ENCODE measurements at regions not wholly inside any gene's neighbourhood (a gene's known extent, or its start where the extent isn't known, plus 50 kb on each side); places are given as distances from the start of the nearest gene placed in this dataset.
"Not testable (repeated sequence)": the region's sequence is repeated elsewhere in the genome, so short reads cannot be mapped to it uniquely, and the experiment has no call there.

DNA sequence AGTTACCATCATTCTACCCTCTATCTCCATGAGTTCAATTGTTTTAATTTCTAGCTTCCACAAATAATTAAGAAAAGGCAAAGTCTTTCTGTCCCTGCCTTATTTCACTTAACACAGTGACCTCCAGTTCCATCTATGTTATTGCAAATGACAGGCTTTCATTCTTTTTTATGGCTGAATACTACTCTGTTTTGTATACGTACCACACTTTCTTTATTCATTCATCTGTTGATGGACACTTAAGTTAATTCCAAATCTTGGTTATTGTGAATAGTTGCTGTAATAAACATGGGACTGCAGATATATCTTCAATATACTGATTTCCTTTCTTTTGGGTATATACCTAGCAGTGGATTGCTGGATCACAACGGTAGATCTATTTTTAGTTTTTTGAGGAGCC lies 314.1 kb downstream of the SV2B start:
- DNase-seq (ENCODE audit: low read depth): no peak

DNA sequence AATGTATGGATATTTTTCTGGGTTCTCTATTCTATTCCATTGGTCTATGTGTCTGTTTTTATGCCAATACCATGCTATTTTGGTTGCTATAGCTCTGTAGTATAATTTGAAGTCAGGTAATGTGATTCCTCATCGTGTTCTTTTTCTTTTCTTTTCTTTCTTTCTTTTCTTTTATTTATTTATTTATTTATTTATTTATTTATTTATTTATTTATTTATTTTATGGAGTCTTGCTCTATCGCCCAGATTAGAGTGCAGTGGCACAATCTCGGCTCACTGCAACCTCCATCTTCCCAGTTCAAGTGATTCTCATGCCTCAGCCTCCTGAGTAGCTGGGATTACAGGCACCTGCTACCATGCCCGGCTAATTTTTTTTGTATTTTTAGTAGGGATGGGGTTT lies 315.2 kb downstream of the SV2B start:
- not testable (repeated sequence) for DNase-seq (ENCODE audit: low read depth)

DNA sequence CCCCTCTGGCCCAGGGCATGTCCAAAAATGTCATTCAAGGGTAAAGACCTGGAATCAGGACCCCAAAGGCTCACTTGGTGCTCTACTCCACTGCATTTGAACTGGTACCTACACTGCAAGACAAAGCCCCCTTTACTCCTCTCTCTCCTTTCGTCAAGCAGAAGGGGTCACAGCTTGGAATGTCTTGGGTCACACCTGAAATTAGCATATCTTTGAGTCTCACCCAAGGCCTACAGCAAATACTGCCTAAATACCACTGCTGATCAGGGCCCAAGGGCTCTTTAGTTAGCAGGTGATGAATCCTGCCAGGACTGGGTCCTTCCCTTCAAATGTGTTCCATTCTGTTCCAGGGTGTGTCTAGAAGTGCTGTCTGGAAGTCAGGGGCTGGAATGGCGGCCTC lies 320.6 kb downstream of the SV2B start:
- no peak for DNase-seq (ENCODE audit: low read depth)

DNA sequence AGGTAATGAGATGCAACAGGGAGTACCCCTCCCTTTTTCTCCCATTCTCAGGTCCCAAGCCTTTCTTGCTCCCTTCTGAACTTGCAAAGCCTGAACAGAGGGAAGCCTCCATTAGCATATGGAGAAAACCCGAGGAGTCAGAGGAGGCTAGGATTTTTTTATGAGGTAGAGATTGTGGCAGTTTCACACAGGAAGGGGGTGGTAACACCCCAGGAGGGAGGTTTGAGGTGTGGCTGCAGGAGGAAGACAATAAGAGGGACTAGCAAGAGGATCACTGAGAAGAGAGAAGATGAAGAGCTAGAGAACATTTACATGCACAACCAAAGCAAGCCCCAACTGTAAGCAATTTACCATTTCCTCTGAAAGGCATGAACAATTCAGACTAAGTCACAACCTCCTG lies 322.7 kb downstream of the SV2B start:
- DNase-seq (ENCODE audit: low read depth): no peak

DNA sequence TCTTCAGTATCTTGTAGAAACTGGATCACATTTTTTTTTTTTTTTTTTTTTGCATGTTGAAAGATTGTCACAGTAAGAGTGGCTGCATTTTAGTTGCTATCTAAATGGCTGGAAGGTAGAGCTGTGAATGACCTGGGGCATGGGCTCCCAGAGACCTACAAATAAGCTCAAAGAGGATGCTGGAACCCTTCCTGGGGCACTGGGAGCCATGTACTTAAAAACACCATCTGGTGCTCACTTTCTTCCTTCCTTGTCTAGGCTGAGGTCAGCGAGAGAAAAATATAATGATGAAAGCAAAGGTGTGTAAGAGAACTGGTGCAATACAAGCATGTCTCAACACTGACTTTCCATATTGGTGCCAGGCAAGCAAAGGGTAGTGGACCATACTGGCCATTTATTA lies 323.9 kb downstream of the SV2B start:
- no peak for DNase-seq (ENCODE audit: low read depth)

DNA sequence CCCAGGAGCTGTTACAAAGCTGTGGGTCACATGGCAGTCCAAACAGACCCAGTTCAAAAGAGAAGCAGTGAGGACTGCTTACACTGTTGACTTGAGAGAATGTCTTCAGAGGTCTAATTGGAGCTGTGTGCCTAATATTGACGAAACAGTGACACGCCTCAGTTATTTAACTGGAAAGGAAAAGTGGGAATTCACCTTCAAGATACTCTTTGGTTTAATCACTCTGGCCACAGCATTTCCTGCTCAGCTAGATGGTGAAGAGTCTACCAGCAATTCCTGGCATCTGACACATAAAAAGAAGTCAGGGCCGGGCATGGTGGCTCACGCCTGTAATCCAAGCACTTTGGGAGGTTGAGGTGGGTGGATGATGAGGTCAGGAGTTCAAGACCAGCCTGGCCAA lies 326.4 kb downstream of the SV2B start:
- no peak for DNase-seq (ENCODE audit: low read depth)

DNA sequence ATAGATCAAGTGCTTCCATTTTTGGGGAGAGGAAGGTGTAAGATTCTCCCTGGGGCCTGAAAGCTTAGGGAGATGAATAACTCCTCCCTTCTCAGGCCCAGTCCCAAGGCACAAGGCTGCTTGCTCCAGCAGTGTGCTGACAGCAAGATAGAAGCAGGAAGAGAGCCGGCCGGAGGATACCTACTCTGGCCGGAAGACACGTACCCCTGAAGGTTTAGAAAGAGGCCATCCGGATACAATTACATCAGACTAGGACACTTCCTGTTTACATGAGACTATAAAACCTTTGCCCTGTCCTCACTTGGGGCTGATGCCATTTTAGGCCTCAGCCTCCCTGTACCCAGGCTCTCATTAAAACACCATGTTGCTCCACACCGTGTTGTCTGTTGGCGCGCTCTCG lies 329.9 kb downstream of the SV2B start:
- no peak for DNase-seq (ENCODE audit: low read depth)

DNA sequence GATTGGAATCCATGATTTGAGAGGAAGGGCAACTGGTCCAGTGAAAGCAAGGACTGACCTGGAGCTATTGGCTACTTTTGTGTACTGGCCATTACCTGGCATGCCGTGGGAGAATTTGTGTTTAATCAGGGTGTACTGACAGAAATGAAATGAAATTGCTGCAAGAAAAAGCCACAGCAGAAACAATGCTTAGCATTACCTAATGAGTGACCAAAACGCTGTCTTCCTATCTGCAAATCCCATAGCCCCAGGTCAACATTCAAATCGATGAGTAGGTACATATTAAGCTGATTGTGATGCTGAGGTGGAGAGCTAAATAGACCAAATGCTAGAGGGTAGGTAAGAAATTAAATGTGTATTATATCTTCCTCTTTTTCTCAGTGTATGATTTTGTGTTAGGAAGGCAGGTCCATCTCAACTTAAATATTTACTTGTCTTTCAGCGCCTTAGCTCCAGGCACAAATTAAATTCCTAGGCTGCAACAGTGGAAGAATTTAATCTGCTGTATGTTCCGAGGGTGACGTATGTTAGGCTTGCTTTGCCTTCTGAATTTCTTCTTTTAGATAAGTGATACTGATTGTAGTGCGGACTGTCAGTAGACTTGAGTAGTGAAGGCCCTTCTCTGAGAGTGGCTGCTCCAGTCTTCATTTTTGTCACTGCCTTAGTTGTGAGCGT lies 331.1 kb downstream of the SV2B start:
- no peak for DNase-seq (ENCODE audit: low read depth)

DNA sequence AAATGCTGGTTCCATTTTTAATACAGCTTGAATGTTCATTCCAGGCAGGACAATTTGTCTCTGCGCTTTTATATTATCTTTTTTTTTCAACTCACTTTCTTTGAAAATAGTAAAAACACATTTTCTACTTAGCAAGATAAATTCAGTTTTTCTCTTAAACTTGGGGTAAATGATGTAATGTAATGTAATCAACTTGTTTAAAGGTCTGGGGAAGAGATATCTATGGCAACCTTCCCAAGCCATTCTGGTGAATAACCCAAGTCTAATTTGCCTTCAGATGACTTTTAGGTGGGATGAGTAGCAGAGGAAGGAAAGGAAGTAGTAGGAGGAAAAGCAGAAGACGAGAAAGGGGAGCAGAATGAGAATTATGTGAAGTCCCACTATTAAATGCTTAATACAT lies 335.1 kb downstream of the SV2B start:
- no peak for DNase-seq (ENCODE audit: low read depth)

DNA sequence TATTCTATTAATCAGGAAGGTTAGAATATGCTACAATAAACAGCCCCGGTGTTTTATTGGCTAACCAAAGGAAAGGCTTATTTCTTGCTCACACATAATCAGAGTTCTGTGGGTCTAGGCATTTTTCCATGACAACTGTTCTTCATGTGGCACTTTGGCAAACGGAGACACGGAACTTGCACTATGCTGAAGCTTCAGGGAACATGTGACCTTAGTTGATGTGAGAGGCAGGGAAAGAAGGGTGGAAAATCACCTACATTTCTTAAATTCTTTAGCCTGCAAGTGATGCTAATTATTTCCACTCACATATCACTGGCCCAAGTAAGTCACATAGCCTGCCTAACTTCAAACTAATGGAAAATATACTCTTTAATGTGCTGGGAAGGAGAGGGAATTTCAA lies 344.6 kb downstream of the SV2B start:
- DNase-seq (ENCODE audit: low read depth): no peak

DNA sequence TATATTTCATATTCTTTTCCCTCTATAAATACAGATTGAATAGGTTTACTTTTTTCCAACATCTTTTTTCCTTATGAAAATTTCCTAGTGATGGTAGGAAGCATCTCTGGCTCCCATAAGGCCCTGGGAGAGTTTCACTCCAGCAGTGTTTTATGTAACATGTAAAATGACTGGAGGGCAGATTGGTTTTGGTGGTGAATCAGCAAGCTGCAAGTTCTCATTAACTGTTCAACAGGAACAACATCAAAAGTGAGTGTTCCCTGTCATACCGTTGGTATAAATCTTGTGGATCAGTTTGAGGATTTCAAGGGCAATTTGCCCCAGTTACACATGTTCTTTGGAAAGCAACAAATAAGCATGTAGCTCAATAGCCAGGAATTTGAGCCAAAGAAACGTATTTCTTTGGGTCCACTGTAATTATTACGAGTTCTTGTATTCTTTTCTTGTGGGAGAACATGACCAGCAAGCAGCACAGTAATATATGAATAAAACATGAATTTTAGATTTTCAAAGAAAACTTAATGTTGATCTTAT lies 345.7 kb downstream of the SV2B start:
- DNase-seq (ENCODE audit: low read depth): no peak

DNA sequence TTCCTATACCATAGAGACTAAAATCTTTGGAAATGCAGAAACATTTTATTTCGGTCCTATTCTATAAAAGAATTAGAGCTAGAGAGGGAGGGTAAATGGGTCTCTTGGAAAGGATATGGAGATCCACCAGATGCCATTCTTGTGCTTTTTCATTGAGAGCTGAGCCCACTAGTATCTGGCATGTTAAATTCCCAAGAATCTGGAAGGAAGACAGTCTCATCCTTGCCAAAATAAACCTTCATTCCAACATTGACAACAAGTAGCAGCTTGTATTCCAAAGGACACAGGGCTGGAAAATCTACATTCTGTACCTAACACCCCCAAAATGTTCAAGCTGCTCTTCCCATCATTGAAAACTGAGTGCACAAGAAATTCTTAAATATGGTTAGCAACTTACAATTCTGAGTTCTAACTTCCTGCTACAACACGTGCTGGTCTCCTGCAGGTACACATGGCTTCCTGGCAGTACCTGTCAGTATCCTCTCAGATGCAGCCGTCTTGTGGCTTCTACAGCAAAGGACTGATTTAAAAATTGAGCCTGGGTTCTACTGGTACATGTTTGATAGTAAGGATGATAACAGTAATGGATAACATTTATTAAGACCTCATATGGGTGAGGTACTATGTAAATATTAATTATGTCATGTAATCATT lies 348.1 kb downstream of the SV2B start:
- DNase-seq (ENCODE audit: low read depth): no peak

DNA sequence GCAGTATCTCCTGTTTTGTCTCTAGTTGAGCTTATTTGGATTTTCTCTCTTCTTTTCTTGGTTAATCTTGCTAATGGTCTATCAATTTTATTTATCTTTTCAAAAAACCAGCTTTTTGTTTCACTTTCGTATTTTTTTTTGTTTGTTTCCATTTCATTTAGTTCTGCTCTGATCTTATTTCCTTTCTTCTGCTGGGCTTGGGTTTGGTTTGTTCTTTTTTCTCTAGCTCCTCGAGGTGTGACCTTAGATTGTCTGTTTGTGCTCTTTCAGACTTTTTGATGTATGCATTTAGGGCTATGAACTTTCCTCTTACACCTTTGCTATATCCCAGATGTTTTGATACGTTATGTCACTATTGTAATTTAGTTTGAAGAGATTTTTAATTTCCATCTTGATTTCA lies 353.3 kb downstream of the SV2B start:
- not testable (repeated sequence) for DNase-seq (ENCODE audit: low read depth)

DNA sequence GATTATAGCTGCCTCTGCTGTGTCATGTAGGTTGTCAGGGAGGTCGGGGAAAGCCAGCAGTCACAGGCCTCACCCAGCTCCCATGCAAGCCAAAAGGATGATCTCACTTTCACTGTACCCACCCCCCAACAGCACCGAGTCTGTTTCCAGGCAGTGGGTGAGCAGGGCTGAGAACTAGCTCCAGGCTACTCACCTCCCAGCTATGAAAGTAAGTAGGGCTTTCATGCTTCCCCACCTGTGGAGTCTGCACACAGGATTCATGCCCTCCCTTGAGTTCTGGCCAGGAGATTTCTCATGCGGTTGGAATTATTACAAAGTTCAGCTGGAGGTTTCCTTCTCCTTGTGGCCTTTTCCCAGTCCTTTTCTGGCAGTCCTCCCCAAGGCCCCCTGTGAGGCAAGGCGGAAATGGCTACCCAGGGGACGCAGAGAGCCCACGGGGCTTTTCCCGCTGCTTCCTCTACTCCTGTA lies 356.2 kb downstream of the SV2B start:
- no peak for DNase-seq (ENCODE audit: low read depth)

DNA sequence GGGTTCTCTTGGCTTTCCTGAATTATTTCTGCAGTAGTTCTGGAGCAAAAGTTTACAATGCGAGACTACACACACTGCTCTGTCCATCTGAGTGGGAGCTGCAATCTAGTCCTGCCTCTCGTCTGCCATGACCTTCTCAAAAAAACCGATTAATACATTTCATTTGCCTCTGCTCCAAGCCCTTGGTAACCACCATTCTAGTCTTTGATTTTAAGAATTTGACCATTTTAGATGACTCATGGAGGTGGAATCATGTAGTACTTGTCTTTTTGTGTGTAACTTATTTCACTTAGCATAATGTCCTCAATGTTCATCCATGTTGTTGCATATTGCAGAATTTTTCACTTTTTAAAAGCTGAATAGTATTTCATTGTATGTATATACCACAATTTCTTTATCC lies 356.9 kb downstream of the SV2B start:
- DNase-seq (ENCODE audit: low read depth): no peak

DNA sequence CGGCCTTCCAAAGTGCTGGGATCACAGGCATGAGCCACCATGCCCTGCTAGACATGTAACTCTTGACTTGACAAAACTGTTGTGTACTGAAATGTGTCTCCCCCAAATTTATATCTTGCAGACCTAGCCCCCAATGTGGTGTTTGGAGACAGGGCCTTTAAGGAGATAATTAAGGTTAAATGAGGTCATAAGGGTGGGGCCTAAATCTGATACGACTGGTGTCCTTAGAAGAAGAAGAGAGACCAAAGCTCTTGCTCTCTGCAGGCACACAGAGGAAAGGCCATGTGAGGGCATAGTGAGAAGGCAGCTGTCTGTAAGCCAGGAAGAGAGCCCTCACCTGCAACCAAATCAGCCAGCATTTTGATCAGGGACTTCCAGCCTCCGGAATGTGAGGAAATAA lies 361.3 kb downstream of the SV2B start:
- no peak for DNase-seq (ENCODE audit: low read depth)

DNA sequence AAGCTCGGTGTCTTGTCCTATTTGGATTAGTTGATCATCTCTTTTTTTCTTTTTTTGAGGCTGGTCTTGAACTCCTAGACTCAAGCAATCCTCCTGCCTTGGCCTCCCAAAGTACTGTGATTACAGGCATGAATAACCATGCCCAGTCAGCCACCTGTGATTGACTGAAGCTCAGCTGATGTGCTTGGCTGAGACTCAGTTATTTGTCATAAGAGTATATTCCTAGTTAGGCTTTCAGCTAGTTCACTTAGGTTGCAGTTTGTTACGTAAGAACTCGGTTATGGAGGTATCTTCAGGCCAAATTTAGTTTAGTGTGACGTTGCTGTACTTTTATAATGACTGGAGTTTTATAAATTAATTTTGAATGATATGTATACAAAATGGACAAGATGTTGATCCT lies 365.0 kb downstream of the SV2B start:
- DNase-seq (ENCODE audit: low read depth): no peak

DNA sequence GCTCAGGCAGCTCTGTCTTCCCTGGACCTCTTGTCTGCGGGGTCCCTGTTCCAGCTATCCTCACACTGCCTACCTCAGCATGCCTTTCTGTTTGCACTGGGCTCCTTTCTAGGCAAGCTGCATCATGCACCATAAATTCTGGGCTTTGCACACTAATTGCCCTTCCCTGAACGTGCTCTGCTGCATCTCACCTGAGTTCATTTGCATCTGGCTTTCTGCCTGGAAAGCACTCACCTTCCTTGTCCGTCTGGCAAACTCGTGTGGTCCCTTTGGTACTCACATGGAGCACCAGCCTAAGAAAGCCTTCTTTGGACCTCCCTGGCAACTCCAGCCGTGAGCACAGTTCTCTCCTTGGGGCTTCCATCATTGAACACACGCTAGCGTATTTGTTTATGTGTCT lies 365.6 kb downstream of the SV2B start:
- DNase-seq (ENCODE audit: low read depth): no peak

DNA sequence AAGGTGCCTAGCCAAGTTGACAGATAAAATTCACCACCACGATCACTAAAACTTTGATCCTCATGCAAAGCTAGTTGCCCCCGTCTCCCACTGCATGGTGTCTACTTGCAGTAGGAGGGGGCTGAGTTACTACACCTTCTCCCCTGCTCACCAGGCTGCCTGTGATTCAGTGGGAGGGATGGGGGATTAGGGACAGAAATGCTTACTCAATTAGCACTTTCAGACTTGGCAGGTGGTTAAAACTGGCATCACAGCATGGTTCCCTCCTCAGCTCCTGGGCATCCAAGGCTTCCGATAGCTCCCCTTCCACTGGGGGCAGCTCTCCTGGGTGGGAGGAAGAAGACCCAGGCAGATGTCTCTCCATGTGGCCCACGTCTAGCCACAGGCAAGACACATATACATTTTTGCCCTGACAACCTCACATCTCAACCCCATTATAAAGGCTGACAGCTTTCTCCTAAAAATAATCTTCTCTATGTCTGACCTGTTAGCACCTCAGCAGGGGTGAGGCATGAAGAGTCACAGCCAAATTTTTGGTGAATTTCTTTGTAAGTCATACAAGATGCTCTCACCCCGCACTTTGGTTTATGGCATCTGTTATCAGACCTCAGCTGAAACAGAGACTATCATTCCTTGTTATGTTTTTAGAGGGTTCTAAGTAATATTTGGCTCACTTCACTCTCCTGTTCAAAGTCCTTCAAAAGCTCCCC lies 369.0 kb downstream of the SV2B start:
- DNase-seq (ENCODE audit: low read depth): no peak

DNA sequence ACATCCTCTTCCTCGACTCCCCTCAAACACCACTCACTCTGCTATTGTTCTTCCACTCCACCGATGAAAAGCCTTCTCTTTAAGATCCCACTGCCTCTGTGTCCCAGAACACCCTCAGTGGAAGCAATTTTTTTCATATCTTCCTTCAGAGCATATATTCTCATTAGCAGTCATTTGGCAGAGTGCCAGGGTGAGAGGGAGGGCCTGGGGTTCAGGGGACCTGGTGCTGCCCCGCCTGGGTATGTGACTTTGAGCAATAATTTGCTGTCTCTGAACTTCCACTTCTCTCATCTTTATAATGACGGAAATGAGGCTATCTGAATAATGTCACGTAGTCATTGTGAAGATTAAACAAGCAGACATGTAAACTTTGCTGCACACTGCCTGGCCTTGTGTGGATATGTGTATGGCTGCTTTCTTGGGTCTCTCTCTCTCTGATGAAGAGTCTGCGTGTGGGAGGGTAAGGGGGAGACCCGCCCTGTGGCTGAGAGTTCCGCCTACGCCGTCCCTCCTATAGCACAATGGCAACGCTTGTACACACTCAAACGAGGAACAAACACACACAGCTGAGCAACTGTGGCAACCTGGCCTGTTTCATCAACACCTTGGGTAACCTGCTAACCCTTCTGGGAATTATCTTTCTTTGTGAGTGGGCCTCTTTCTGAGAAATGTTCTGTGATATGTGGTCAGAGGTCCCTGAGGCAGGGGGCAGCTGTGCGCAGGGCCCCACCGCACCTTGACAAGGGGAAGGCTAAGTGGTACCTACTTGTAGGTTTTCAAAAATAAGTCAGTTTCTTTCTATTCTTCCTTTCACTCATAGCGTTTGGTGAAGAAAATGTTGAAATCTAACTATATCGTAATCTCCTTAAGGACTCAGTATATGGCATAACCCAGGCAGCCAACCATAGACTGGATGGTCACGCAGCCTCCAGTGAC lies 369.8 kb downstream of the SV2B start:
- peak; percentile 38 for DNase-seq (ENCODE audit: low read depth)

DNA sequence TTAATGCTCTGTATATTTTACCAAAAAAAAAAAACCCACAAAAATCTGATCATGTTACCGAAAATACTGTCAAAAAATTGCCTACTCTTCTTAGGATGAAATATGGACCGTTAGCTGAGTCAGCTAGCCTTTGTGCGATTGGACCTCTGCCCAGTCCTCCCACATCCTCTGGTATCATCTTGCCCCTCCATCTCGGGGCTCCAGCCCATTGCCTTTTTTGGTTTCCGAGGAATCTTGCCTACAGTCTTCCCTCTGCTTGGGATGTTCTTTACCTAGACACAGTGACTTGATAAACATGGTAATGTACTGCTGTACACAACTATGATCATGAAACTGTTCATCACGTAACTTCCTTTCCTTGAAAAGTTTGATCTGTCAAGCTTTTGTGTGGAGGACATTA lies 371.4 kb downstream of the SV2B start:
- no peak for DNase-seq (ENCODE audit: low read depth)

DNA sequence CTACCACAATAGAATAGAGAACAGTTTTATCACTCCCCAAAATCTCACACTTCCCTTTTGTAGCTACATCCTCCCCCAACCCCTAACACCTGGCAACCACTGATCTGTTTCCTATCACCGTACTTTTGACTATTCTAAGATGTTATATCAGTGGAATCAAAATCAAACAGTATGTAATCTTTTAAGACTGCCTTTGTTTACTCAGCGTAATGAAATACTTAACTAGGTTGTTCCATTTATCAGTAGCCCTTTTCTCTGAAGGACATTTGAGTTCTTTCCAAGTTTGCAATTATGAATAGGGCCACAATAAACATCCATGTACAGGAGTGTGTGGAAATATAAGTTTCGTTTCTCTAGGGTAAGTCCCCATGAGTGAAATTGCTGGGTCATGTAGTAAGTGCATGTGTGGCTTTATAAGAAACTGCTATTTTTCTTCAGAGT lies 372.3 kb downstream of the SV2B start:
- DNase-seq (ENCODE audit: low read depth): no peak
